ENCODE measurements at regions not wholly inside any gene's neighbourhood (a gene's known extent, or its start where the extent isn't known, plus 50 kb on each side); places are given as distances from the start of the nearest gene placed in this dataset.
"Not testable (repeated sequence)": the region's sequence is repeated elsewhere in the genome, so short reads cannot be mapped to it uniquely, and the experiment has no call there.

DNA sequence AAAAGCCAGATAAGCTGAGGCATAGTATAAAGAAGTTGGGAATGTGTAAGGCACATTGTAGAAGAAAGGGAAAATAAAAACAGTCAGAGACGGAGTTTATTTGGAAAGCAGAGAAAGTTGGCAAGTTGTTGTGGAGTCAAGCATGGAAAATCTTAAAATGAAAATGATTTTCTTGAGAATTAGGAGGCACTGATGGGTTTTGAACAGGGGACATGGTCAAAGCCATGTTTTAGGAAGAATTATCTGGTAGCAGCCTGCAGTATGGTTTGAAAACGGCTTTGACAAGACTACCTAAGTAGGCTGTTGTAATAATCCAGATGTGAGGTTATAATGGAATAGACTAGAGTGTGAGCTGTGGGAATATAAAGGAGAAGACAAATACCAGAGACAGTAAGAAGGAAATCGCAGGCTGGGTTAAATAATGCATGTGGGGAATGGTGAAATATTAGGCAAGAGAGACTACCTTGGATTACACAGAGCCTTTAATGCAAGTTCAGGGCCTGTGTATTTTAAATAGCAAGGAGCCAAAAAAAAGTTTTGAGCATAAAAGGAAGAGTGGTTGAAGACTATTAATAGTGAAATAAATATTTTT is 130.4 kb upstream of the MEOX2 start:
- H3K4me1 ChIP-seq (ENCODE audit: control insufficient read depth, insufficient read depth, low read length): no peaks in the 10 kb centered on the region
- ChIA-PET POLR2A (no interaction called here), CTCF (no interaction called here)
- no peak for ATAC-seq
- no peaks in the 10 kb centered on the region for H3K9me3 ChIP-seq (ENCODE audit: control insufficient read depth, insufficient read depth, low read depth, low read length)
- intact Hi-C loops (cut with micrococcal nuclease; ENCODE audit: unreplicated experiment) (no loop called here), in situ Hi-C loops (cut with HindIII; ENCODE audit: low pct_unique_long_range_greater_than_20kb, low sequenced_read_pairs) (no loop called here)
- no peak overlapping the region for H3K27ac ChIP-seq (ENCODE audit: low read length)
- no peak overlapping the region for H3K4me3 ChIP-seq (ENCODE audit: low read depth in 2 of 2, low read length in 2 of 2)
- no TSS peak for BruUV-seq (replicated peaks)
- TF ChIP-seq, protein P1, sequence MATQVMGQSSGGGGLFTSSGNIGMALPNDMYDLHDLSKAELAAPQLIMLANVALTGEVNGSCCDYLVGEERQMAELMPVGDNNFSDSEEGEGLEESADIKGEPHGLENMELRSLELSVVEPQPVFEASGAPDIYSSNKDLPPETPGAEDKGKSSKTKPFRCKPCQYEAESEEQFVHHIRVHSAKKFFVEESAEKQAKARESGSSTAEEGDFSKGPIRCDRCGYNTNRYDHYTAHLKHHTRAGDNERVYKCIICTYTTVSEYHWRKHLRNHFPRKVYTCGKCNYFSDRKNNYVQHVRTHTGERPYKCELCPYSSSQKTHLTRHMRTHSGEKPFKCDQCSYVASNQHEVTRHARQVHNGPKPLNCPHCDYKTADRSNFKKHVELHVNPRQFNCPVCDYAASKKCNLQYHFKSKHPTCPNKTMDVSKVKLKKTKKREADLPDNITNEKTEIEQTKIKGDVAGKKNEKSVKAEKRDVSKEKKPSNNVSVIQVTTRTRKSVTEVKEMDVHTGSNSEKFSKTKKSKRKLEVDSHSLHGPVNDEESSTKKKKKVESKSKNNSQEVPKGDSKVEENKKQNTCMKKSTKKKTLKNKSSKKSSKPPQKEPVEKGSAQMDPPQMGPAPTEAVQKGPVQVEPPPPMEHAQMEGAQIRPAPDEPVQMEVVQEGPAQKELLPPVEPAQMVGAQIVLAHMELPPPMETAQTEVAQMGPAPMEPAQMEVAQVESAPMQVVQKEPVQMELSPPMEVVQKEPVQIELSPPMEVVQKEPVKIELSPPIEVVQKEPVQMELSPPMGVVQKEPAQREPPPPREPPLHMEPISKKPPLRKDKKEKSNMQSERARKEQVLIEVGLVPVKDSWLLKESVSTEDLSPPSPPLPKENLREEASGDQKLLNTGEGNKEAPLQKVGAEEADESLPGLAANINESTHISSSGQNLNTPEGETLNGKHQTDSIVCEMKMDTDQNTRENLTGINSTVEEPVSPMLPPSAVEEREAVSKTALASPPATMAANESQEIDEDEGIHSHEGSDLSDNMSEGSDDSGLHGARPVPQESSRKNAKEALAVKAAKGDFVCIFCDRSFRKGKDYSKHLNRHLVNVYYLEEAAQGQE (IDR thresholded peaks at IDR 0.05; ENCODE audit: insufficient read depth in 1 of 2, low read depth in 2 of 2, low read length in 1 of 2): no peak
- TF ChIP-seq POLR2AphosphoS5 (IDR thresholded peaks at IDR 0.05; ENCODE audit: low read depth, low read length) (no peak), TCF7L2 (IDR thresholded peaks at IDR 0.05; ENCODE audit: low read depth, low read length) (no peak)
- TF ChIP-seq, protein P2, sequence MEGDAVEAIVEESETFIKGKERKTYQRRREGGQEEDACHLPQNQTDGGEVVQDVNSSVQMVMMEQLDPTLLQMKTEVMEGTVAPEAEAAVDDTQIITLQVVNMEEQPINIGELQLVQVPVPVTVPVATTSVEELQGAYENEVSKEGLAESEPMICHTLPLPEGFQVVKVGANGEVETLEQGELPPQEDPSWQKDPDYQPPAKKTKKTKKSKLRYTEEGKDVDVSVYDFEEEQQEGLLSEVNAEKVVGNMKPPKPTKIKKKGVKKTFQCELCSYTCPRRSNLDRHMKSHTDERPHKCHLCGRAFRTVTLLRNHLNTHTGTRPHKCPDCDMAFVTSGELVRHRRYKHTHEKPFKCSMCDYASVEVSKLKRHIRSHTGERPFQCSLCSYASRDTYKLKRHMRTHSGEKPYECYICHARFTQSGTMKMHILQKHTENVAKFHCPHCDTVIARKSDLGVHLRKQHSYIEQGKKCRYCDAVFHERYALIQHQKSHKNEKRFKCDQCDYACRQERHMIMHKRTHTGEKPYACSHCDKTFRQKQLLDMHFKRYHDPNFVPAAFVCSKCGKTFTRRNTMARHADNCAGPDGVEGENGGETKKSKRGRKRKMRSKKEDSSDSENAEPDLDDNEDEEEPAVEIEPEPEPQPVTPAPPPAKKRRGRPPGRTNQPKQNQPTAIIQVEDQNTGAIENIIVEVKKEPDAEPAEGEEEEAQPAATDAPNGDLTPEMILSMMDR (IDR thresholded peaks at IDR 0.05): no peak
- H3K27me3 ChIP-seq (ENCODE audit: control insufficient read depth, insufficient read depth, low read length): no peaks in the 10 kb centered on the region
- no peak for DNase-seq (ENCODE audit: low read depth, low spot score)
- no peaks in the 10 kb centered on the region for H3K36me3 ChIP-seq (ENCODE audit: control insufficient read depth, insufficient read depth, low read length)

DNA sequence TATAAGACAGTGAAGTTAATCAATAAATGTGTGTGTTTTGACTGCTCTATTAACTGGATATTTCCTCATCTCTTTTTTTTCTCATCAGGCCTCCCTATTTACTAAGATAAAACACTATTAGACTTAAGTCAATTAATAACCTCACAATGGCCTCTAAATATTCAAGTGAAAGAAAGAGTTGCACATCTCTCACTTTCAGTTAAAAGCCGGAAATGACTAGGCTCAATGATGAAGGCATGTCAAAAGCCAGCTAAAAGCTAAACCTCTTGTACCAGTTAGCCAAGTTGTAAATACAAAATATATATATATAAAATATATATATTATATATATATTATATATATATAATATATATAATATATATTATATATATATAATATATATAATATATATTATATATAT is 127.0 kb upstream of the MEOX2 start:
- CTCF ChIA-PET: no interaction called here
- no peaks in the 10 kb centered on the region for H3K36me3 ChIP-seq (ENCODE audit: control insufficient read depth, insufficient read depth, low read length)
- H3K9me3 ChIP-seq (ENCODE audit: control insufficient read depth, insufficient read depth, low read depth, low read length): no peaks in the 10 kb centered on the region
- intact Hi-C loops (cut with micrococcal nuclease; ENCODE audit: unreplicated experiment): no loop called here
- no peak for TF ChIP-seq TCF7L2 (IDR thresholded peaks at IDR 0.05; ENCODE audit: low read depth, low read length)
- TF ChIP-seq, protein P2 (IDR thresholded peaks at IDR 0.05): no peak
- POLR2A ChIA-PET: no interaction called here
- H3K4me1 ChIP-seq (ENCODE audit: control insufficient read depth, insufficient read depth, low read length): no peaks in the 10 kb centered on the region
- no peaks in the 10 kb centered on the region for H3K27me3 ChIP-seq (ENCODE audit: control insufficient read depth, insufficient read depth, low read length)
- in situ Hi-C loops (cut with HindIII; ENCODE audit: low pct_unique_long_range_greater_than_20kb, low sequenced_read_pairs): no loop called here
- DNase-seq (ENCODE audit: low read depth, low spot score) (no peak), ATAC-seq (no peak)
- no peak overlapping the region for H3K27ac ChIP-seq (ENCODE audit: low read length)
- H3K4me3 ChIP-seq (ENCODE audit: low read depth in 2 of 2, low read length in 2 of 2): no peak overlapping the region
- no TSS peak for BruUV-seq (replicated peaks)

DNA sequence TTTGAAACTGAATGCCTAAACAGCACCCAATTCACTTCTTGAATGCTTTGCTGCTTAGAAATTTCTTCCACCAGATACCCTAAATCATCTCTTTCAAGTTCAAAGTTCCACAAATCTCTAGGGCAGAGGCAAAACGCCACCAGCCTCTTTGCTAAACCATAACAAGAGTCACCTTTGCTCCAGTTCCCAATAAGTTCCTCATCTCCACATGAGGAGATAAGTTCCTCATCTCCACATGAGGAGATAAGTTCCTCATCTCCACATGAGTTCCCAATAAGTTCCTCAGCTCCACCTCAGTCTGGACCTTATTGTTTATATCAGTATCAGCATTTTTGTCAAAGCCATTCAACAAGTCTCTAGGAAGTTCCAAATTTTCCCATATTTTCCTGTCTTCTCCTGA is 123.9 kb upstream of the MEOX2 start:
- H3K36me3 ChIP-seq (ENCODE audit: control insufficient read depth, insufficient read depth, low read length); BruUV-seq (replicated peaks); DNase-seq (ENCODE audit: low read depth, low spot score); intact Hi-C loops (cut with micrococcal nuclease; ENCODE audit: unreplicated experiment); ATAC-seq; H3K27ac ChIP-seq (ENCODE audit: low read length); H3K4me3 ChIP-seq (ENCODE audit: low read depth in 2 of 2, low read length in 2 of 2); H3K9me3 ChIP-seq (ENCODE audit: control insufficient read depth, insufficient read depth, low read depth, low read length); in situ Hi-C loops (cut with HindIII; ENCODE audit: low pct_unique_long_range_greater_than_20kb, low sequenced_read_pairs); H3K4me1 ChIP-seq (ENCODE audit: control insufficient read depth, insufficient read depth, low read length); CTCF ChIA-PET; POLR2A ChIA-PET; H3K27me3 ChIP-seq (ENCODE audit: control insufficient read depth, insufficient read depth, low read length): not testable (repeated sequence)

DNA sequence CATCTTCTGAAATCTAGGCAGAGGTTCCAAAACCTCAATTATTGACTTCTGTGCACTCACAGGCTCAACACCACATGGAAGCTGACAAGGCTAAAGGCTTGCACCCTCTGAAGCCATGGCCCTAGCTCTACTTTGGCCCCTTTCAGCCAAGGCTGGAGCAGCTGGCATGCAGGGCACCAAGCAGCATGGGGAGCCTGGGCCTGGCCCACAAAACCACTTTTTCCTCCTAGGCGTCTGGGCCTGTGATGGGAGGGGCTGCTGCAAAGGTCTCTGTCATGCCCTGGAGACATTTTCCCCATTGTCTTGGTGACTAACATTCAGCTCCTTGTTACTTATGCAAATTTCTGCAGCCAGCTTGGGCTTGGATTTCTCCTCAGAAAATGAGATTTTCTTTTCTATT is 123.5 kb upstream of the MEOX2 start:
- H3K9me3 ChIP-seq (ENCODE audit: control insufficient read depth, insufficient read depth, low read depth, low read length); POLR2A ChIA-PET; H3K27ac ChIP-seq (ENCODE audit: low read length); H3K4me1 ChIP-seq (ENCODE audit: control insufficient read depth, insufficient read depth, low read length); DNase-seq (ENCODE audit: low read depth, low spot score); H3K27me3 ChIP-seq (ENCODE audit: control insufficient read depth, insufficient read depth, low read length); intact Hi-C loops (cut with micrococcal nuclease; ENCODE audit: unreplicated experiment); BruUV-seq (replicated peaks); H3K4me3 ChIP-seq (ENCODE audit: low read depth in 2 of 2, low read length in 2 of 2); in situ Hi-C loops (cut with HindIII; ENCODE audit: low pct_unique_long_range_greater_than_20kb, low sequenced_read_pairs); ATAC-seq; CTCF ChIA-PET; H3K36me3 ChIP-seq (ENCODE audit: control insufficient read depth, insufficient read depth, low read length): not testable (repeated sequence)

Data from Panc1 (cell line).